WERI-Rb-1 (cell line): ENCODE measurements at regions not wholly inside any gene's neighbourhood (a gene's known extent, or its start where the extent isn't known, plus 50 kb on each side); places are given as distances from the start of the nearest gene placed in this dataset.
"Not testable (repeated sequence)": the region's sequence is repeated elsewhere in the genome, so short reads cannot be mapped to it uniquely, and the experiment has no call there.

Source experiments
- DNase-seq: peaks from one replicate; pipeline ENCODE4 v3.0.0-alpha.2; 2020
- H3K27ac ChIP-seq: fragments of 250-450 bp; sonication (Bioruptor Pico); 2 replicates; pipeline ENCODE4 v1.5.1; 2020; ENCODE audit warnings: mild to moderate bottlenecking, moderate library complexity
- H3K27me3 ChIP-seq: fragments of 250-450 bp; sonication (Bioruptor Pico); 2 replicates; pipeline ENCODE4 v1.5.1; 2021; ENCODE audit warnings: mild to moderate bottlenecking, low read depth, moderate library complexity; ENCODE audit not compliant: insufficient read depth, severe bottlenecking
- H3K36me3 ChIP-seq: fragments of 250-450 bp; sonication (Bioruptor Pico); 2 replicates; pipeline ENCODE4 v1.5.1; 2020; ENCODE audit warnings: mild to moderate bottlenecking, moderate library complexity
- H3K4me3 ChIP-seq: 2 replicates; pipeline ENCODE4 v1.5.1; 2011; ENCODE audit warnings: low read depth, mild to moderate bottlenecking, control low read depth, low read length
- H3K9me3 ChIP-seq: fragments of 250-450 bp; sonication (Bioruptor Pico); 2 replicates; pipeline ENCODE4 v1.5.1; 2021; ENCODE audit warnings: mild to moderate bottlenecking, moderate library complexity; ENCODE audit not compliant: severe bottlenecking
- TF ChIP-seq, protein P1 (sequence below): IDR thresholded peaks from 2 replicates; pipeline ENCODE4 v1.5.1; 2011; ENCODE audit warnings: low read depth, mild to moderate bottlenecking, control low read depth, inconsistent platforms, low read length

DNA sequence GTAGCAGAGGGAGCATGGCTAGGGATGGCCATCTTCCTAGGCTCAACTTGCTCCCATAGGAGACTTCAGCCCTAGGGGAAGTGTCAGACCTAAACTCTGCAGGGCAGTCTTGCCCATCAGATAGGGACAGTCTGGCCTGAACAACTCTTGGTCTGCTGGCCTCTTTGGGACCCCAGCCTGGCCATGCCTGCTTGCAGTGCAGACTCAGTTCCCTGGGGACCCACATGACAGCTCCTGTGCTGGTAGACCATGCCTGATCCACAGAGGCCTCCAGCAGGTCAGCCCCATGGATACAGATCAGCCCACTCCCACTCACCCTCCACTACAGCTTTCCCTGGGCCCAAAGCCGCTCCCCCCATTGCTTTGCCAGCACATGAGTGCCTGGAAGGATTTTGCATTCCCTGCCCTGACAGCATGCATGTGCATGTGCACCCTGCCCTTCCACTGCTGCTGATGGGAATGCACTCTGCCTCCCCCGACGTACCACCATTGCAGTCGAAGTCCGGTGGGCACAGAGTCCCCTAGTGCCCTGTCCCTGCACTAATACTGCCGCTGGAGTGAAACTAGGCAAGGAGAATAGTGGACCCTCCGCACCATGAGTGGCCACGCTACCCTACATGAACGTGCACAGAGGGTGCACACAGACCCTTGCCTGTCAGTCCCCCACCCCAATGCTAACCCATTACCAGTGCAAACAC, 841.4 kb downstream of the FSCB start:
- Histone ChIP-seq H3K4me3 (no peak overlapping the region), H3K9me3 (no peaks in the 10 kb centered on the region), H3K27ac (no peak overlapping the region), H3K27me3 (peaks cover 3% of the 10 kb centered on the region), H3K36me3 (no peaks in the 10 kb centered on the region)
- no peak for DNase-seq
- TF ChIP-seq, protein P1, sequence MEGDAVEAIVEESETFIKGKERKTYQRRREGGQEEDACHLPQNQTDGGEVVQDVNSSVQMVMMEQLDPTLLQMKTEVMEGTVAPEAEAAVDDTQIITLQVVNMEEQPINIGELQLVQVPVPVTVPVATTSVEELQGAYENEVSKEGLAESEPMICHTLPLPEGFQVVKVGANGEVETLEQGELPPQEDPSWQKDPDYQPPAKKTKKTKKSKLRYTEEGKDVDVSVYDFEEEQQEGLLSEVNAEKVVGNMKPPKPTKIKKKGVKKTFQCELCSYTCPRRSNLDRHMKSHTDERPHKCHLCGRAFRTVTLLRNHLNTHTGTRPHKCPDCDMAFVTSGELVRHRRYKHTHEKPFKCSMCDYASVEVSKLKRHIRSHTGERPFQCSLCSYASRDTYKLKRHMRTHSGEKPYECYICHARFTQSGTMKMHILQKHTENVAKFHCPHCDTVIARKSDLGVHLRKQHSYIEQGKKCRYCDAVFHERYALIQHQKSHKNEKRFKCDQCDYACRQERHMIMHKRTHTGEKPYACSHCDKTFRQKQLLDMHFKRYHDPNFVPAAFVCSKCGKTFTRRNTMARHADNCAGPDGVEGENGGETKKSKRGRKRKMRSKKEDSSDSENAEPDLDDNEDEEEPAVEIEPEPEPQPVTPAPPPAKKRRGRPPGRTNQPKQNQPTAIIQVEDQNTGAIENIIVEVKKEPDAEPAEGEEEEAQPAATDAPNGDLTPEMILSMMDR: no peak

DNA sequence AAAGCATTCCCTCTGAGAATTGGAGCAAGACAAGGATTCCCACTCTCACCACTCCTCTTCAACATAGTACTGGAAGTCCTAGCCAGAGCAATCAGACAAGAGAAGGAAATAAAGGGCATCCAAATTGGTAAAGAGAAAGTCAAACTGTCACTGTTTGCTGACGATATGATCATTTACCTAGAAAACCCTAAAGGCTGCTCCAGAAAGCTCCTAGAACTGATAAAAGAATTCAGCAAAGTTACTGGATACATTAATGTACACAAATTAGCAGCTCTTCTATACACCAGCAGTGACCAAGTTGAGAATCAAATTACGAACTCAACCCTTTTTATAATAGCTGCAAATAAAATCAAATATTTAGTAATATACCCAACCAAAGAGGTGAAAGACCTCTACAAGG, 851.9 kb downstream of the FSCB start:
- not testable (repeated sequence) for H3K36me3 ChIP-seq, H3K27ac ChIP-seq, H3K4me3 ChIP-seq, H3K9me3 ChIP-seq, DNase-seq
- H3K27me3 ChIP-seq: peaks cover 12% of the 10 kb centered on the region

DNA sequence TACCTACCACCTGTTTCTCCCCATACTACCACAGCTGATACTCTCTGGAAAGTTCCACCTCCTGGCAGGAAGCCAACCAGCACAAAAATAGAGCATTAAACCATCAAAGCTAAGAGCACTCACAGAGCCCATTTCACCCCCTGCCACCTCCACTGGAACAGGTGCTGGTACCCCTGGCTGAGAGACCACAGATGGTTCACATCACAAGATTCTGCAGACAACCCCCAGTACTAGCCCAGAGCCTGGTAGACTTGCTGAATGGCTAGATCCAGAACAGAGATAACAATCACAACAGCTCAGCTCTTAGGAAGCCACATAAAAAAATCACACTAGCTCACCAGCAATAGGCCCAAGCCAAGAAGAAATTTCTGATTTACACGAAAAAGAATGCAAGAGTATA, 855.2 kb downstream of the FSCB start:
- no peaks in the 10 kb centered on the region for H3K36me3 ChIP-seq
- TF ChIP-seq, protein P1: no peak
- no peak overlapping the region for H3K4me3 ChIP-seq
- no peak for DNase-seq
- H3K27ac ChIP-seq: no peak overlapping the region
- H3K27me3 ChIP-seq: peaks cover 11% of the 10 kb centered on the region
- H3K9me3 ChIP-seq: no peaks in the 10 kb centered on the region

DNA sequence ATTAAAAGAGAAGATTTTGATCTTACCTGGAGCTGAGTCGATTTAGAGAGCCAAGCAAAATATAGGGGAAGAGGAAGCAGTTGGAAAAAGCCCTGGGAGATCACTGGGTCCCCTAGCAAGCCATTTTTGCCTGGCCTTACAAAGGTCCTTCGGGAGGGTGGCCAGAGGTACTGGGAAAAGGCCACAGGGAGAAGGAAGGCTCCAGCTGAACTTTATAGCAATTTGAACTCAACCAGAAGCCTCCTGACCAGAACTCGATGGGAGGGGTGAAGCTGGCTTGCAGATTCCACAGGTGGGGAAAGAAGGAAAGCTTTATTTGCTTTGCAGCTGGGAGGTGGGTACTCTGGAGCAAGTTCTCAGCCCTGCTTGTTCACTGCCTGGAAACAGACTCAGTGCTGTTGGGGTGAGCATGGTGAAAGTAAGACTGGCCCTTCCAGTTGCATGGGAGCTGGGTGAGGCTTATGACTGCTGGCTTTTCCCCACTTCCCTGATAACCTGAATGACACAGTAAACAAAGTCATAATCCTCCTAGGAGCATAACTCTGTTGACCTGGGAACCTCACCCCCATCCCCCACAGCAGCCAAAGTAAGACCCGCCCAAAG, 855.8 kb downstream of the FSCB start:
- no peak overlapping the region for H3K4me3 ChIP-seq
- H3K9me3 ChIP-seq: no peaks in the 10 kb centered on the region
- TF ChIP-seq, protein P1: no peak
- DNase-seq: no peak
- no peaks in the 10 kb centered on the region for H3K36me3 ChIP-seq
- no peak overlapping the region for H3K27ac ChIP-seq
- peaks cover 11% of the 10 kb centered on the region for H3K27me3 ChIP-seq

DNA sequence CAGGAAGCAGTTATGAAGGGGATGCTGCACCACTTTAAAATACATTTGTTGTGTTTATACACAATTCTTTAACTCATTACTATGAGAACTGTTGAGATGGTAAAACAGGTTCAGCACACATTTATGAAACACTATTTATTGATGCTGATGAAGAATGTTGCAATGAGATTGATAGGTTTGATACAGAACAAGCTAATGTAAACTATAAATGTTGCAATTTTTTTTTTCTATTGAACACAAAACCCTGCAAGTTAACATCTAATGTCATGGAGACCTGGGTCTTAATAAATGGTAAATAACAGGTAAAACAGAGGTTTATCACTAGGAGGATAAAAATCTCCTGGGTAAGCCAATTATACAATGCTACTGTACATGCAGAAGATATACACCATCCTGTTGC, 857.6 kb downstream of the FSCB start:
- Histone ChIP-seq H3K27me3 (peaks cover 11% of the 10 kb centered on the region), H3K9me3 (no peaks in the 10 kb centered on the region), H3K36me3 (no peaks in the 10 kb centered on the region), H3K4me3 (no peak overlapping the region), H3K27ac (no peak overlapping the region)
- TF ChIP-seq, protein P1: no peak
- no peak for DNase-seq

DNA sequence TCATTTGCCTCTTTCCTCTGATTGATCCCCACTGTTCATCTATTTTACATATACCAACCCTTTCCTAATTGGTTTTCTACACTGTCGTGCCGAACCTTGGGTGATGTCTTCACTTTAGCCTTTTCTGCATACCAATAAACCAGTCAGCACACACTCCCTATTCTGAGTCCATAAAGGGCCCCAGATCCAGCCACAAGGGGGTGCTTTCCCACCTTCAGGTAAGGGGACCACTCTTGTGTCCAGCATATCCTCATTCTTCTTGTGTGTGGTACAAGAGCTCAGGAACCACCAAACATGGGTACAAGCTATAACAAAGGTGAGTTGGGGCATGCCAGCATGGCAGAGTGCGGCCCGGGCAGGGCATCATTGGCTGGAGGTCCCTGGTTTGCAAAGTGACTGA, 859.8 kb downstream of the FSCB start:
- DNase-seq: peak; percentile 10
- Histone ChIP-seq H3K36me3 (no peaks in the 10 kb centered on the region), H3K4me3 (no peak overlapping the region), H3K27me3 (peaks cover 14% of the 10 kb centered on the region), H3K27ac (no peak overlapping the region), H3K9me3 (no peaks in the 10 kb centered on the region)
- TF ChIP-seq, protein P1: no peak
